ENCODE measurements at regions not wholly inside any gene's neighbourhood (a gene's known extent, or its start where the extent isn't known, plus 50 kb on each side); places are given as distances from the start of the nearest gene placed in this dataset.
"Not testable (repeated sequence)": the region's sequence is repeated elsewhere in the genome, so short reads cannot be mapped to it uniquely, and the experiment has no call there.

DNA sequence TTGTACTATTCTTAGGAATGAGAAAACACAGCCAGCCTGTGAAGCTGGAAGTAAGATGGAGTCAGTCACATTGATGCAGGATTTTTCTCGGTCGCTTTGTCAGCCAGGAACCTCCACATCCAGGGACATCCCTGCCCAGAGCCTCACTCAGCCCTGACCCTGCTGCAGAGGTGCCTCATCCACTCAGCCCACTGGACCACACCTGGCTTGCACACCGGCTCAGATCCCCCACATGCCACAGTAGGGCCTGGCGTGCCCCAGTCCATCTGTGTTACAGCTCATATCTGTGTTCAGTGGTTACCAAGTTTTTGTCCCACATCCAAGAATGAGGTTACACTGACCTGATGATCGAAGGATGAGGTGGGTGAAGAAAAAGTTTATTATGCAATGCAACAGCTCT lies 1315.4 kb downstream of the SLITRK1 start:
- Histone ChIP-seq H3K4me3 (ENCODE audit: low read length in 2 of 2) (no peak overlapping the region), H3K9me3 (ENCODE audit: control insufficient read depth in 2 of 2, insufficient read depth in 1 of 2, low read length in 1 of 2) (peaks cover 0 to 9% of the 10 kb centered on the region in 2 donors), H3K27ac (ENCODE audit: low read depth in 1 of 2, low read length in 1 of 2) (no peak overlapping the region), H3K27me3 (ENCODE audit: control insufficient read depth in 2 of 2, insufficient read depth in 1 of 2, low read length in 1 of 2) (no peaks in the 10 kb centered on the region), H3K4me1 (ENCODE audit: control insufficient read depth in 2 of 2, insufficient read depth in 2 of 2, low read length in 2 of 2) (no peaks in the 10 kb centered on the region), H3K36me3 (ENCODE audit: control insufficient read depth in 2 of 2, insufficient read depth in 2 of 2, low read length in 1 of 2) (no peaks in the 10 kb centered on the region)
- WGBS: 95% methylated on average over 5 of the region's 5 CpGs
- no peak for DNase-seq (ENCODE audit: low read depth in 6 of 9, low spot score in 9 of 9)

GRCh38 chr13:82565201-82565600 lies 1317.1 kb downstream of the SLITRK1 start:
- Histone ChIP-seq H3K9me3 (ENCODE audit: control insufficient read depth in 2 of 2, insufficient read depth in 1 of 2, low read length in 1 of 2) (peaks cover 0 to 9% of the 10 kb centered on the region in 2 donors), H3K36me3 (ENCODE audit: control insufficient read depth in 2 of 2, insufficient read depth in 2 of 2, low read length in 1 of 2) (no peaks in the 10 kb centered on the region), H3K27me3 (ENCODE audit: control insufficient read depth in 2 of 2, insufficient read depth in 1 of 2, low read length in 1 of 2) (no peaks in the 10 kb centered on the region), H3K4me3 (ENCODE audit: low read length in 2 of 2) (no peak overlapping the region), H3K27ac (ENCODE audit: low read depth in 1 of 2, low read length in 1 of 2) (no peak overlapping the region), H3K4me1 (ENCODE audit: control insufficient read depth in 2 of 2, insufficient read depth in 2 of 2, low read length in 2 of 2) (no peaks in the 10 kb centered on the region)
- no peak for DNase-seq (ENCODE audit: low read depth in 6 of 9, low spot score in 9 of 9)
- WGBS: 87% methylated on average over 7 of the region's 7 CpGs

GRCh38 chr13:82560889-82561288 lies 1321.4 kb downstream of the SLITRK1 start:
- DNase-seq (ENCODE audit: low read depth in 6 of 9, low spot score in 9 of 9): no peak
- WGBS: 92% methylated on average over 1 of the region's 1 CpG

GRCh38 chr13:82522872-82523271 lies 1359.4 kb downstream of the SLITRK1 start:
- no peaks in the 10 kb centered on the region for H3K36me3 ChIP-seq (ENCODE audit: control insufficient read depth in 2 of 2, insufficient read depth in 2 of 2, low read length in 1 of 2)
- WGBS: 75% methylated on average over 1 of the region's 1 CpG
- no peak overlapping the region for H3K4me3 ChIP-seq (ENCODE audit: low read length in 2 of 2)
- no peaks in the 10 kb centered on the region for H3K4me1 ChIP-seq (ENCODE audit: control insufficient read depth in 2 of 2, insufficient read depth in 2 of 2, low read length in 2 of 2)
- H3K27ac ChIP-seq (ENCODE audit: low read depth in 1 of 2, low read length in 1 of 2): no peak overlapping the region
- DNase-seq (ENCODE audit: low read depth in 6 of 9, low spot score in 9 of 9): no peak
- no peaks in the 10 kb centered on the region for H3K9me3 ChIP-seq (ENCODE audit: control insufficient read depth in 2 of 2, insufficient read depth in 1 of 2, low read length in 1 of 2)
- no peaks in the 10 kb centered on the region for H3K27me3 ChIP-seq (ENCODE audit: control insufficient read depth in 2 of 2, insufficient read depth in 1 of 2, low read length in 1 of 2)

More at GRCh38 chr13:82560889-82561288, 1321.4 kb downstream of the SLITRK1 start:
- Histone ChIP-seq H3K9me3 (ENCODE audit: control insufficient read depth in 2 of 2, insufficient read depth in 1 of 2, low read length in 1 of 2) (no peaks in the 10 kb centered on the region), H3K4me1 (ENCODE audit: control insufficient read depth in 2 of 2, insufficient read depth in 2 of 2, low read length in 2 of 2) (no peaks in the 10 kb centered on the region), H3K4me3 (ENCODE audit: low read length in 2 of 2) (no peak overlapping the region), H3K36me3 (ENCODE audit: control insufficient read depth in 2 of 2, insufficient read depth in 2 of 2, low read length in 1 of 2) (no peaks in the 10 kb centered on the region), H3K27me3 (ENCODE audit: control insufficient read depth in 2 of 2, insufficient read depth in 1 of 2, low read length in 1 of 2) (no peaks in the 10 kb centered on the region), H3K27ac (ENCODE audit: low read depth in 1 of 2, low read length in 1 of 2) (no peak overlapping the region)

DNA sequence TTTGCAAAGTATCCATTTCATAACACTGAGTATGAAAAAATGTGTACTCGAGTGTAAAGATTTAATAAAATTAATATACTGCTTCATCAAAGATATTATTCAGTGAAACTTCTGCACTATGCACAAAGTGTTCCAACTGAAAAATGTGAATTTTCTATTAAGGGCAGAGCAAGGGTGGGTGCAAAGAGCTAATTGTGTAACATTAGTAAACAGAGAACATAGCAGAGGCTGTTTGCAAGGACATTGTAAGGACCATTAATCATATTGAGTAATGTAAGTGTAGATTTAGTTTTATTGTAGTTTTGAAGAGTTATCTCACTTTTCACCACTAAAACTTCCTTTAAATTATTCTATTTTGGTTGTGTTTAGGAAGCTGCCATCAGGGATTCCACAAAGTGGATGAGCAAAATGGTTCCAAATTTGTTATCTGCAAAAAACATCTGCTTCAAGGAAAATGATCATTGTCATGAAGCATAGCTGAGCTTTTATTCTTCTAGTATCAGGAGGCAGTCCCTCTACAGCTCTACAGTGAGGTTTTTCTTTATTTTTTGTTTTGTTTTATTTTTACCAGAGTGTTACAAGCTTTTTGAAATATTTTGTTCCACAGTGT lies 1375.4 kb downstream of the SLITRK1 start:
- Histone ChIP-seq H3K36me3 (ENCODE audit: control insufficient read depth in 2 of 2, insufficient read depth in 2 of 2, low read length in 1 of 2) (no peaks in the 10 kb centered on the region), H3K9me3 (ENCODE audit: control insufficient read depth in 2 of 2, insufficient read depth in 1 of 2, low read length in 1 of 2) (no peaks in the 10 kb centered on the region), H3K4me3 (ENCODE audit: low read length in 2 of 2) (no peak overlapping the region), H3K4me1 (ENCODE audit: control insufficient read depth in 2 of 2, insufficient read depth in 2 of 2, low read length in 2 of 2) (no peaks in the 10 kb centered on the region), H3K27me3 (ENCODE audit: control insufficient read depth in 2 of 2, insufficient read depth in 1 of 2, low read length in 1 of 2) (no peaks in the 10 kb centered on the region), H3K27ac (ENCODE audit: low read depth in 1 of 2, low read length in 1 of 2) (no peak overlapping the region)
- DNase-seq (ENCODE audit: low read depth in 6 of 9, low spot score in 9 of 9): no peak
- WGBS: 89% methylated on average over 1 of the region's 1 CpG

DNA sequence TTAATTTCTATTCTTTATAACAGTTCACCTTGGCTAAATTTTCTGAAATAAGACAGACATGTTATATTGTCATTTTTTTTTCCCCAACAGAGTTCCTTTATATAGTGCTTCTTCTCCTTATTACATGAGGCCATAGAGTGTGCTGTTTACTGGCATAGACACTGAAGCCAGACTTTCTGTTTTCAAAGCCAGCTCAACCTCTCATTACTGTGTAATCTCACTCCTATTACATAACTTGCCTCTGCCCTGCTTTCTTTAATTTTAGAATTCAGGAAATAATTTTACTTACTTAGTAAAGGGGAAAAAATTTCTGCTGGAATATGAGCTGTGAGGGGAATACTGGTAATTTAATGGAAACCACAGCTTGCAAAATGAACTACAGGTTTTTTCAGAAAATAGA lies 1380.4 kb downstream of the SLITRK1 start:
- H3K36me3 ChIP-seq (ENCODE audit: control insufficient read depth in 2 of 2, insufficient read depth in 2 of 2, low read length in 1 of 2): no peaks in the 10 kb centered on the region
- H3K4me1 ChIP-seq (ENCODE audit: control insufficient read depth in 2 of 2, insufficient read depth in 2 of 2, low read length in 2 of 2): no peaks in the 10 kb centered on the region
- no peak overlapping the region for H3K27ac ChIP-seq (ENCODE audit: low read depth in 1 of 2, low read length in 1 of 2)
- H3K9me3 ChIP-seq (ENCODE audit: control insufficient read depth in 2 of 2, insufficient read depth in 1 of 2, low read length in 1 of 2): peaks cover 0 to 5% of the 10 kb centered on the region in 2 donors
- no peaks in the 10 kb centered on the region for H3K27me3 ChIP-seq (ENCODE audit: control insufficient read depth in 2 of 2, insufficient read depth in 1 of 2, low read length in 1 of 2)
- no peak for DNase-seq (ENCODE audit: low read depth in 6 of 9, low spot score in 9 of 9)
- H3K4me3 ChIP-seq (ENCODE audit: low read length in 2 of 2): no peak overlapping the region

DNA sequence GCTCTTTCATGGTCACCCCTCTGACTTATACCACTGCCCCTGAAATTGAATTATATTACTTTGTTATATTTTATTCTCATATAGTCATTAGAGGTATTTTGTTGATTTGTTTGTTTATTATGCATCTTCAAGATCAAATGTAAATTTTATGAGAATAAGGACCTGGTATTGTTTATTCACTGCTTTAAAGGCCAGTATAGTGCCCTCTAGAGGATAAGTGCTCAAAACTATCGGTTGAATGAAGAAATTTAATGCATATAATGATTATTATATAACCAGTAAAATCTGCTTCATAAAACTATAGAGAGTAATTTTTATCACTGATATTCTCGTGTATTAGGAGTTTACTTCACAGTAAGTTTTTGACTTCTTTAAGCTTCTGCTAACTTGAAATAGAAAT lies 1401.9 kb downstream of the SLITRK1 start:
- Histone ChIP-seq H3K36me3 (ENCODE audit: control insufficient read depth in 2 of 2, insufficient read depth in 2 of 2, low read length in 1 of 2) (no peaks in the 10 kb centered on the region), H3K9me3 (ENCODE audit: control insufficient read depth in 2 of 2, insufficient read depth in 1 of 2, low read length in 1 of 2) (no peaks in the 10 kb centered on the region), H3K27me3 (ENCODE audit: control insufficient read depth in 2 of 2, insufficient read depth in 1 of 2, low read length in 1 of 2) (no peaks in the 10 kb centered on the region), H3K4me1 (ENCODE audit: control insufficient read depth in 2 of 2, insufficient read depth in 2 of 2, low read length in 2 of 2) (no peaks in the 10 kb centered on the region), H3K4me3 (ENCODE audit: low read length in 2 of 2) (no peak overlapping the region), H3K27ac (ENCODE audit: low read depth in 1 of 2, low read length in 1 of 2) (no peak overlapping the region)
- WGBS: 69% methylated on average over 2 of the region's 2 CpGs
- DNase-seq (ENCODE audit: low read depth in 6 of 9, low spot score in 9 of 9): no peak

DNA sequence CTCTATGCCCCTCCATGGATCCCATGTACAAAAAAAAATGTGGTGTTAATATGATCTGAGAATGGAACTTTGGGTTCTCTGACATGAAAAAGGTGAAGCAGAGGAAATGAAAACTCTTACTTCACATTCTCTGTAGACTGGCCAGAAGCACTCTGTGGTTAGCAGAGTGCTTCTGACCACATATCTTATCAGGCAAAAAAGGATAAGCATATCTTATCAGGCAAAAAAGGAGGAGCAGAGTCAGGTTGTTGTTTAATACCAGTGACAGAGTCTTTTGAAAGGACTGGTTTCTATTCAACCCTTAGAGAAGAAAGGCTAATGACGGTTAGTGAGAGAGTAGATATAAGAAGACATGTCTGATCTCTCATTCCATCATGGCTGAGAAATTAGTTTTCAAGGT lies 1404.8 kb downstream of the SLITRK1 start:
- Histone ChIP-seq H3K27ac (ENCODE audit: low read depth in 1 of 2, low read length in 1 of 2) (no peak overlapping the region), H3K4me3 (ENCODE audit: low read length in 2 of 2) (no peak overlapping the region), H3K9me3 (ENCODE audit: control insufficient read depth in 2 of 2, insufficient read depth in 1 of 2, low read length in 1 of 2) (no peaks in the 10 kb centered on the region), H3K36me3 (ENCODE audit: control insufficient read depth in 2 of 2, insufficient read depth in 2 of 2, low read length in 1 of 2) (no peaks in the 10 kb centered on the region), H3K4me1 (ENCODE audit: control insufficient read depth in 2 of 2, insufficient read depth in 2 of 2, low read length in 2 of 2) (no peaks in the 10 kb centered on the region), H3K27me3 (ENCODE audit: control insufficient read depth in 2 of 2, insufficient read depth in 1 of 2, low read length in 1 of 2) (no peaks in the 10 kb centered on the region)
- WGBS: 91% methylated on average over 1 of the region's 1 CpG
- no peak for DNase-seq (ENCODE audit: low read depth in 6 of 9, low spot score in 9 of 9)

GRCh38 chr13:82467626-82468025 lies 1414.6 kb downstream of the SLITRK1 start:
- no peaks in the 10 kb centered on the region for H3K4me1 ChIP-seq (ENCODE audit: control insufficient read depth in 2 of 2, insufficient read depth in 2 of 2, low read length in 2 of 2)
- DNase-seq (ENCODE audit: low read depth in 6 of 9, low spot score in 9 of 9): no peak
- H3K9me3 ChIP-seq (ENCODE audit: control insufficient read depth in 2 of 2, insufficient read depth in 1 of 2, low read length in 1 of 2): no peaks in the 10 kb centered on the region
- no peak overlapping the region for H3K4me3 ChIP-seq (ENCODE audit: low read length in 2 of 2)
- no peak overlapping the region for H3K27ac ChIP-seq (ENCODE audit: low read depth in 1 of 2, low read length in 1 of 2)
- H3K36me3 ChIP-seq (ENCODE audit: control insufficient read depth in 2 of 2, insufficient read depth in 2 of 2, low read length in 1 of 2): no peaks in the 10 kb centered on the region
- 89% methylated on average over 1 of the region's 1 CpG for WGBS
- H3K27me3 ChIP-seq (ENCODE audit: control insufficient read depth in 2 of 2, insufficient read depth in 1 of 2, low read length in 1 of 2): no peaks in the 10 kb centered on the region

DNA sequence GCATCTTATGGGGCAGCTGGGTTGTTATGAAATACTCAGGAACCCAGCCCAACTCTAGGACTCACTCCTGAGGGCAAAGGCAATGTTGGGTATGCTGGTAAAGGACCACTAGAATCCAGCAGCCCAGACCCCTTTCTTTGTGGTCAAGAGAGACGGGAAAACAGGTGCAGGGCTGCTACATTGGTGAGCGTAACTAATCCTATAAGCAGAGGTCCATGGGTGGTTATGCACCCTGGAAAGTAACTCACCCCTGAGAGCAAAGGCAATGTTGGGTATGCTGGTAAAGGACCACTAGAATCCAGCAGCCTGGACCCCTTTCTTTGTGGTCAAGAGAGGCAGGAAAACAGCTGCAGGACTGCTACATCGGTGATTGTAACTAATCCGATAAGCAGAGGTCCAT lies 1422.7 kb downstream of the SLITRK1 start:
- H3K36me3 ChIP-seq (ENCODE audit: control insufficient read depth in 2 of 2, insufficient read depth in 2 of 2, low read length in 1 of 2); H3K4me3 ChIP-seq (ENCODE audit: low read length in 2 of 2); H3K4me1 ChIP-seq (ENCODE audit: control insufficient read depth in 2 of 2, insufficient read depth in 2 of 2, low read length in 2 of 2); H3K9me3 ChIP-seq (ENCODE audit: control insufficient read depth in 2 of 2, insufficient read depth in 1 of 2, low read length in 1 of 2); H3K27me3 ChIP-seq (ENCODE audit: control insufficient read depth in 2 of 2, insufficient read depth in 1 of 2, low read length in 1 of 2); DNase-seq (ENCODE audit: low read depth in 6 of 9, low spot score in 9 of 9); H3K27ac ChIP-seq (ENCODE audit: low read depth in 1 of 2, low read length in 1 of 2): not testable (repeated sequence)
- WGBS: 84% methylated on average over 4 of the region's 4 CpGs

Data from thymus (tissue), 11 donors.